K562 (cell line): ENCODE measurements at regions not wholly inside any gene's neighbourhood (a gene's known extent, or its start where the extent isn't known, plus 50 kb on each side); places are given as distances from the start of the nearest gene placed in this dataset.

Experiments
- IRF2 ChIP-seq: sonication (generic); formaldehyde crosslinking; IDR thresholded peaks from 2 replicates; pipeline ENCODE4 v1.8.1; 2022; ENCODE audit warnings: mild to moderate bottlenecking, missing genetic modification reagents
- RUNX1 ChIP-seq: sonication (generic); IDR thresholded peaks from 2 replicates; pipeline ENCODE4 v1.6.1; 2016; ENCODE audit warnings: antibody characterized with exemption, low read depth
- ZBTB7A ChIP-seq: IDR thresholded peaks from 2 replicates; pipeline ENCODE4 v1.6.1; 2011; ENCODE audit warnings: low read depth, mild to moderate bottlenecking, low read length, moderate library complexity, borderline replicate concordance; ENCODE audit not compliant: control insufficient read depth
- TF ChIP-seq, protein P1 (sequence below), 2 experiments: fragments of 450-650 bp; formaldehyde crosslinking in 1 of 2; IDR thresholded peaks; 2 replicates each; pipeline versions ENCODE4 v1.4.0 to v1.6.1; 2014 to 2020; ENCODE audit warnings: mild to moderate bottlenecking in 2 of 2, borderline replicate concordance in 1 of 2, low read depth in 1 of 2

DNA sequence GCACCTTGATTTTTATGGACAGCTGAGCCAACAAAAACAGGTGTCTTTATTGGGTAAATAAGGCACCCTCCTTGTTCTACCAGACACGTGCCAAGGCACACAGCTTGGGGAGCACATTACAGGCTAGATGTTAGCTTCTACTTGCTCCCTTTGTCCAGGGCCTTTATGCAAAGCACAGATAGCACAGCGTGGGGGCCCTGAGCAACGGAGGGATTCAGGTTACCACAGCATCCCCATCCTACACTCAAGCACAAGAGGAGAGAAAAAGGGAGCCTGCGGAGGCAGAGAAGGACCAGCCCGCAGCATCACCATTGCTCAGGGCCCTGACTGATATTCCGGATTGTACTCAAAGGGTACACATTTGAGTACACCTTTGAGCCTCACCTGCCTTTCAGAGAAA, 181.7 kb upstream of the KIF2A start (continued):
- no peak for TF ChIP-seq IRF2 (CRISPR knock-in tag)
- TF ChIP-seq, protein P1, sequence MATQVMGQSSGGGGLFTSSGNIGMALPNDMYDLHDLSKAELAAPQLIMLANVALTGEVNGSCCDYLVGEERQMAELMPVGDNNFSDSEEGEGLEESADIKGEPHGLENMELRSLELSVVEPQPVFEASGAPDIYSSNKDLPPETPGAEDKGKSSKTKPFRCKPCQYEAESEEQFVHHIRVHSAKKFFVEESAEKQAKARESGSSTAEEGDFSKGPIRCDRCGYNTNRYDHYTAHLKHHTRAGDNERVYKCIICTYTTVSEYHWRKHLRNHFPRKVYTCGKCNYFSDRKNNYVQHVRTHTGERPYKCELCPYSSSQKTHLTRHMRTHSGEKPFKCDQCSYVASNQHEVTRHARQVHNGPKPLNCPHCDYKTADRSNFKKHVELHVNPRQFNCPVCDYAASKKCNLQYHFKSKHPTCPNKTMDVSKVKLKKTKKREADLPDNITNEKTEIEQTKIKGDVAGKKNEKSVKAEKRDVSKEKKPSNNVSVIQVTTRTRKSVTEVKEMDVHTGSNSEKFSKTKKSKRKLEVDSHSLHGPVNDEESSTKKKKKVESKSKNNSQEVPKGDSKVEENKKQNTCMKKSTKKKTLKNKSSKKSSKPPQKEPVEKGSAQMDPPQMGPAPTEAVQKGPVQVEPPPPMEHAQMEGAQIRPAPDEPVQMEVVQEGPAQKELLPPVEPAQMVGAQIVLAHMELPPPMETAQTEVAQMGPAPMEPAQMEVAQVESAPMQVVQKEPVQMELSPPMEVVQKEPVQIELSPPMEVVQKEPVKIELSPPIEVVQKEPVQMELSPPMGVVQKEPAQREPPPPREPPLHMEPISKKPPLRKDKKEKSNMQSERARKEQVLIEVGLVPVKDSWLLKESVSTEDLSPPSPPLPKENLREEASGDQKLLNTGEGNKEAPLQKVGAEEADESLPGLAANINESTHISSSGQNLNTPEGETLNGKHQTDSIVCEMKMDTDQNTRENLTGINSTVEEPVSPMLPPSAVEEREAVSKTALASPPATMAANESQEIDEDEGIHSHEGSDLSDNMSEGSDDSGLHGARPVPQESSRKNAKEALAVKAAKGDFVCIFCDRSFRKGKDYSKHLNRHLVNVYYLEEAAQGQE (IDR thresholded peaks at IDR 0.05; ENCODE audit: borderline replicate concordance) = no peak
- TF ChIP-seq, protein P1 (CRISPR knock-in tag; IDR thresholded peaks at IDR 0.05; ENCODE audit: low read depth) = no peak
- TF ChIP-seq RUNX1 = no peak
- no peak for TF ChIP-seq ZBTB7A
- TF ChIP-seq, all 486 proteins: peak for 0
